ENCODE measurements at regions not wholly inside any gene's neighbourhood (a gene's known extent, or its start where the extent isn't known, plus 50 kb on each side); places are given as distances from the start of the nearest gene placed in this dataset.
"Not testable (repeated sequence)": the region's sequence is repeated elsewhere in the genome, so short reads cannot be mapped to it uniquely, and the experiment has no call there.

DNA sequence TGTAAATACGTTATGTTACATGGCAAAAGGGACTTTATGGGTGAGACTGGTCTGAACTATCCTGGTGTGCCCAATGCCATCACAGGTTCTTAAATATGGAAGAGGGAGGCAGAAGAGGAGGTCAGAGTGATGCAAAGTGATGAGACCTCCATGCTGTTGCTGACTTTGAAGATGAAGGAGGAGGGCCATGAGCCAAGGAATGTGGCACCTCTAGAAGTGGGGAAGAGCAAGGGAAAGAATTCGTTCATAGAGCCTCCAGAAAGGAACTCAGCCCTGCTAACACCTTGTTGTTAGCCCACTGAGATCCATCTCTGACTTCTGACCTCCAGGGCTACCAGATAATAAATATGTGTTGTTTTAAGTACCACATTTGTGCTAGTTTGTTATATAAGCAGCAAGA is 462.0 kb downstream of the RPS6KC1 start:
- DNase-seq (ENCODE audit: low spot score): no peak

DNA sequence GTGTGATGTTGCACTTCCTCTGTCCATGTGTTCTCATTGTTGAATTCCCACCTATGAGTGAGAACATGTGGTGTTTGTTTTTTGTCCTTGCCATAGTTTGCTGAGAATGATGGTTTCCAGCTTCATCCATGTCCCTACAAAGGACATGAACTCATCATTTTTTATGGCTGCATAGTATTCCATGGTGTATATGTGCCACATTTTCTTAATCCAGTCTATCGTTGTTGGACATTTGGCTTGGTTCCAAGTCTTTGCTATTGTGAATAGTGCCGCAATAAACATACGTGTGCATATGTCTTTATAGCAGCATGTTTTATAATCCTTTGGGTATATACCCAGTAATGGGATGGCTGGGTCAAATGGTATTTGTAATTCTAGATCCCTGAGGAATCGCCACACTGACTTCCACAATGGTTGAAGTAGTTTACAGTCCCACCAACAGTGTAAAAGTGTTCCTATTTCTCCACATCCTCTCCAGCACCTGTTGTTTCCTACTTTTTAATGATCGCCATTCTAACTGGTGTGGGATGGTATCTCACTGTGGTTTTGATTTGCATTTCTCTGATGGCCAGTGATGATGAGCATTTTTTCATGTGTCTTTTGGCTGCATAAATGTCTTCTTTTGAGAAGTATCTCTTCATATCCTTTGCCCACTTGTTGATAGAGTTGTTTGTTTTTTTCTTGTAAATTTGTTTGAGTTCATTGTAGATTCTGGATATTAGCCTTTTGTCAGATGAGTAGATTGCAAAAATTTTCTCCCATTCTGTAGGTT is 463.6 kb downstream of the RPS6KC1 start:
- intact Hi-C loops (cut with DNase I); DNase-seq (ENCODE audit: low spot score): not testable (repeated sequence)

More for the DNA sequence above, 462.0 kb downstream of the RPS6KC1 start:
- intact Hi-C loops (cut with DNase I): no loop called here

DNA sequence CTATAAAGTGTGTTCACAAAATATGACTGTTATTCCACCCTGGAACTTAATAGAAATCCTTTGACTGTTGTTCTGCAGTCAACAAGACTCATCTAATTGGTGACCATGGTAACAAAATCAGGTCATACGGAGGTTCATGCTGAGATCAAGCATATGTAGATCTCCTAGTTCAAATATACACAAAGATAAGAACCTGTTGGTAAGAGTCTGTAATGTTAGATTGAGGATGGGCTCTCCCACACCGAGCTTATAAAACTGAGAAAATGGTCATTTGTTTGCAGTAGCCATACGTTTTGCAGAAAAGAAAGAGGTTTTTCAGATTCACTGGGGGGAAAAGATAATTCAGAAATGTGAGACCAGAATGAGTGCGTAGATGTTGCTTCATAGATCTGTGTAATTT is 468.1 kb downstream of the RPS6KC1 start:
- intact Hi-C loops (cut with DNase I): no loop called here
- no peak for DNase-seq (ENCODE audit: low spot score)

DNA sequence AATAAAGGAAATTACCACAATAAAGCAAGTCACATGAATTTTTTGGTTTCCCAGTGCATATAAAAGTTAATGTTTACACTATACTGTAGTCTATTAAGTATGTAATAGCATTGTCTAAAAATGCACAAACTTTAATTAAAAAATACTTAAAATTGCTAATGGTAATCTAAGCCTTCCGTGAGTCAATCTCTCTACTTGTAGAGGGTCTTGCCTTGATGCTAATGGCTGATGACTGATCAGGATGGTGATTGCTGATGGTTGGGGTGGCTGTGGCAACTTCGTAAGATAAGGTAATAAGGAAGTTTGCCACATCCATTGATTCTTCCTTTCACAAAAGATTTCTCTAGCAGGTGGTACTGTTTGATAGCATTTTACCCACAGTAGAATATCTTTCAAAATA is 466.6 kb upstream of the PROX1 start:
- intact Hi-C loops (cut with DNase I): no loop called here
- no peak for DNase-seq (ENCODE audit: low spot score)

DNA sequence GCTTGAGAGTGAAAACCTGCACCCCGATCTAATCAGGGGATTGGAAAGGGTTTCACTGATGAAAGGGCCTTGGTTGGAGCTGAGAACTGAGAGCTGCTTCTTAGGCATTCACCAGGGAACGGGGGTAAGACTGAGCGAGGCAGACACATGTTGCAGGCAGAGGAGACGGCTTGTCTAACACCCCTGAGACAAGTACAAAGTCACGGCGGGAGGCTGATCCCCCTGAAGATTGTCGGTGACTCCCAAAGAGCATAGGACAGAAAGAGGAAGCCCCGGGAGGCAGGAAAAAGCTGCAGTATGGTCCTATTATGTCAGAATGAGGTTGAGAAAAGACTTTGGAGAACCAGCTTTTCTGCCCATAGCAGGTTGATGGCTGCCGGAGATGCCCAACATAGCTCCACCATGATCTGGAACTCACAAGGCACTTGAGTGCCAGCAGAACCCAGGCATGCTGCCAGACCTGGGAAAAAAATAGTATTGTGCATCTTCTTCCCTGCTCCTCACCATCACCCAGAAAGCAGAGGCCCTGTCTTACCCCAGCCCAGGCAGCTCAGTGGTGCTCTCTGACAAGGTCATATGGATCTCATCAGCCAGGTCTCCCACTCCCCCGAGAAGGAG is 463.9 kb upstream of the PROX1 start:
- intact Hi-C loops (cut with DNase I): no loop called here
- peak; percentile 78 for DNase-seq (ENCODE audit: low spot score)

DNA sequence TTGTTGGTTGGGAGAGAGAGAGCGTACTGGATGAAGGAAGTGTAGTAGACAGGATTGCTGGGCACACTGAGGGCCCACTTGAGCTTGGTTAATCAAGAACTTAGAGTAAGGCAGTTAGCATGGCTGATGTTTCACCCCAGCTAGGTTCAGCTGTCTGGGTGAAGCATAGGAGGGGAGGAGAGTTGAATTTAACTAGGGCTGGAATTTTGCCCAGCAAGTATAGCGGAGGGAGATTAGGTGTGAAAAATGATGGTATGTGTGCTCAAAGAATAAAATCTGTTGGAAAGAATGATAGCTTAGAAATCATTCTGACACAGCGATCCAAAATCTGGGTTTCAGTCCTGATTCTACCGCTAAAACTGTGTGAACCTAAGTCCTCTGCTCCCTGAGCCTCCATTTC is 461.5 kb upstream of the PROX1 start:
- intact Hi-C loops (cut with DNase I): no loop called here
- no peak for DNase-seq (ENCODE audit: low spot score)

DNA sequence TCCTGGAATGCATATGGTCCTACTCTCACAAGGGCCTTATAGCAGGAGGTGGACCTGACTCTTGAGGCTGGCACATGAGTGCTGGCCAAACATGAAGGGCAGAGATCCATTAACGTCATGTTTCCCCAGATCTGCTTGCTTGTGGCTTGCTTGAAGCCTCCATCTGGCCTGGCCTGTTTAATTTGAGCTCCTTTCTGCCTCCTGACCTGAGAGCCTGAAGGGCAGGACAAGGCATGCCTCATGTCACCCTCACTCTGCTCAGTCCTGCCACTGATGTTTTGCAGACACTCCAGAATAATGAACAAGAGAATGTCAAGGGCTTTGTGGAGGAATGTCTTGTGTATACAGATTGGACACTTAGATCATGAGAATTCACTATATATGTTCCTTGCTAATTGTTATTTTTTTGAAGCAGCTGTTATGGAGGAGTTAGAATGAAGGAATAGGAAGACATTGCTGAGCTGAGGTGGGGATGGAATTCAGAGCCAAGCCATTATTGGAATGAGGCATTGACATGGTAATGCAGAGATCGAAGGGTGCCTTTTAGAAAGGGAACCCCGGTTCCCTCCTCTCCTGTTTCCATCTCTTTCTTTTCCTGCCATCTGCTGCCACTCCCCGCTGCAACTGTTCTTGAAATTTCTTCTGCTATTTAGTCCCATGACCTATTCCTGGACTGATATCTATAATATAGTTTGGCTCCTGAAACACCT is 457.0 kb upstream of the PROX1 start:
- intact Hi-C loops (cut with DNase I): no loop called here
- no peak for DNase-seq (ENCODE audit: low spot score)

DNA sequence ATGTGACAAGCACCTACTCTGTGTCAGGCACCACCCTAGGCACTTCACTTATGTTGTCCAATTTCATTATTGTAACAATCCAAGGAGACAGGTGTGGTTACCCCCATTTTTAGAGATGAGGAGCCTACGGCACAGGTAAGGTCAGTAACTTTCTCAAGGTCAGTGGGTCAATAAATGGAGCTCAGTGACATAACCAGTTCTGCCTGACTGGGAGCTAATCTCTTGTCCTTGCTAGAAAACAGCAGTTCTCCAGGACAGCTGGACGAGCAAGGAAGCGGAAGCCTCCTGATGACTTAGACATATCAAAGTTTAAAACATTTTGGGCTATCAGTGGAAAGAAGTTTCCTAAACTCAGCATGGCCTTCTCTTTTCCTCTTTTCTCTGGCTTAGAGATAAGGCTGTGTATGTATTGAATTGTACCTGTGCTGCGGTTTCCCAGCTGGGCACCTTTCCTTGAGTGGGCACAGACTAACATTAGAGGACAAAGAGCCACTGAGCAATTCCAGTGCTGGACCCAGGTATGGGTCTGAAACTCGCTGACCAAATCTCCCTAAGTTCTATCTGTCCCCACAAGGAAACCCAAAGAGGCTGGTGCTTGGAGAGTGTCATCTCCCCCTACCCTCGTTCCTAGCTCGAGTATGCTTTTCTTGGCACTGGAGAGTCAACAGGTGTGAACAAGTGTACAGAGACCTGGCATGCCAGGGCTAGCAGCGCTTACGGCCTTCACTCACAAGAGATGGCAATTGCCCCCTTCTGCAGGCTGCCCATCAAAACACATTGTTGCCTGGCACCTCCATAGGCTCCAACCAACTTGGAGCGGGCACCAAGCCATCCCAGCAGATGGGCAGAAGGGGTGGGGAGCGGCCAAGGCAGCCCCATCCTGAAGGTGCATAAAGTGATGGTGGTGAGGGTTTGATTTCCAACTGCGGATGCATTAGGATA is 456.1 kb upstream of the PROX1 start:
- DNase-seq (ENCODE audit: low spot score): no peak
- intact Hi-C loops (cut with DNase I): no loop called here

DNA sequence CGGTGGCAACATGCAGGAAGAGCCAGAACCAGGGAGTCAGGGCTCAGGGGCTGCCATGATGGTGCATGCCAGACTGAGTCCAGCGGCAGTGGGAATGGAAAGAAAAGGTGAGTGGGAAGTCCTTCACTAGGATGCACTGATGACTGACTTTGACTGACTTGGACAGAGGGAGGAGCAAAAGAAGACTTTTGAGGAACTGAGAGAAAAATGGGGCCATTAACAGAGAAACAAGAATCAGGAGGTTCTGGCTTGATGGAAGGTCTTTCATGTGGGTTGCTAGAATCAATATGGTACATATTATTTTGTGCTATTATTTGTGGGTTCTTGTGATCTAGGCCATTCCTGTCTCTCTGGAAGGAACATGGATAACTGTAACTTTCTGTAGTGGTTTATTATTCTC is 454.6 kb upstream of the PROX1 start:
- intact Hi-C loops (cut with DNase I): no loop called here

DNA sequence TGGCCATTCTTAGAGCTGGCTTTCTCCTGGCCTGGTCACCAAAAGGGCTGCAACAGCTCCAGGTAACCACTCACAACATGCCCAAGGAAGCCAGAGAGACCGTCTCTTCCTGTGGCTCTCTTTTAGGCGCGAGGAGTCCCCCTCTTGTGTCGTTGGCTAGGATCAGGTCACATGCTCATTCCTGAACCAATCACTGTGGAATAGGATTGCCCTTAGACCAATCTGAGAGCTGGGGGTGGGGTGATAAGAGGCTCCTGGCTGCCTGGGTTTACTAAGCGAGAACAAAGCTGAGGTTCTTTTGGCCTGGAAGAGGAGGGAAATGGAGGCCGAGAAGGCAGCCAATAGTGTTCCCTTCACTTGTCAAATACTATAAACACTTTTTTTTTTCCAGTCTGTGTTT is 452.1 kb upstream of the PROX1 start:
- no peak for DNase-seq (ENCODE audit: low spot score)
- intact Hi-C loops (cut with DNase I): no loop called here

More for the DNA sequence above, 454.6 kb upstream of the PROX1 start:
- no peak for DNase-seq (ENCODE audit: low spot score)

DNA sequence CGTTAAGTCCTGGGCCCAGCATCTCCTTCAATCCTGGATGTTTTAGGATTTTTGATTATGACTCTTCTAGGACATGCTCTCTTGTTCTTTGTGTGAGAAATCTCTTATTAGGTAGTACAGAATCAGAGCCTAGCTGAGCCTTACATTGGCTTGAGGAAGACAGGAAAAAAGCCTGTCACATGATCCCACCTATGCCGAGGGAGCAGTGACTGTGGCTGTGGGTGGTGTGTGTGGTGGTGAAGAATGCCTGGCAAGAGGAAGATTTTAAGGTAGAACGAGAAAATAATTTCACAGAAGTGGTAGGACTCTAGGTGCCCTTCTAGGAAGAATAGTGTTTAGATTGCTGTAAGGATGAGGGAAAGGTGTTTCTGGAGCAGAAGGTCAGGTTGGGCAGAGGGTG is 449.5 kb upstream of the PROX1 start:
- intact Hi-C loops (cut with DNase I): no loop called here
- no peak for DNase-seq (ENCODE audit: low spot score)

DNA sequence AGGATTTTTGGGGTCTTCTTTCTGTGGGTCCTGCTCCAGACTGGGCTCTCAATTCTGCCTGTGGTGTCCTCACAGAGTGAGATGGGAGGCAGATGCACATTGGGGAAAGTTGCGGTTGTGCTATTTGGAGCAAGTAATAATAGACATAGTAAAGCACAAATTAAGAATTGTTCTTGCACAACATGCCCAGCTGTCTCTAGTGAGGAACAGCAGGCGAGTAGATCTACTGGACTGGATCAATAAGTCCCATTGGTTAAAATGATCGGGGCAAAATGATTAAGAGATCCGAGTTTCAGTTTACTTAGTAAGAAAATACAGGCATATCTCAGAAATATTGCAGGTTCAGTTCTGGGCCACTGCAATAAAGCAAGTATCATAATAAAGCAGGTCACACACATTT is 448.3 kb upstream of the PROX1 start:
- intact Hi-C loops (cut with DNase I): no loop called here
- no peak for DNase-seq (ENCODE audit: low spot score)

DNA sequence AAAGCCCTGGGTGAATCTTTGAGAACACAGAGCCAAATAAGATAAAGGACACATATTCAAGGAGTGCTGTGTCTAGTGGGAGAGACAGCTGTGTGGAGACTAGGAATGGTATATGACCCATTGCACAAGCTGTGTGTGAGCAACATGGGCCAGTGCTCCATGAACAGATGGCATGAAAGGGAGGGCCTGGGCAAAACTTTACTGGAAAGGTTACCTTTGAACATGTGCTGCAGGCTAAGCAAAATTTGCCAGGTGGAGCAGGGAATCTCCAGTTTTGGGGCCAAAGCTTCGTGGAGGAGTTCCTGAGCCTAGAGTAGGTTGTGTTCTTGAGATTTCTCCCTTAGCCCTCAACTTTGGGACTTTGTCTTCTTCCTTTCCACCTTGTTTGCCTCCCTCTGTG is 446.1 kb upstream of the PROX1 start:
- intact Hi-C loops (cut with DNase I): loop anchor here (10.0 kb wide), 1 partner anchor 167 kb away; no protein-coding TSS in a partner anchor

DNA sequence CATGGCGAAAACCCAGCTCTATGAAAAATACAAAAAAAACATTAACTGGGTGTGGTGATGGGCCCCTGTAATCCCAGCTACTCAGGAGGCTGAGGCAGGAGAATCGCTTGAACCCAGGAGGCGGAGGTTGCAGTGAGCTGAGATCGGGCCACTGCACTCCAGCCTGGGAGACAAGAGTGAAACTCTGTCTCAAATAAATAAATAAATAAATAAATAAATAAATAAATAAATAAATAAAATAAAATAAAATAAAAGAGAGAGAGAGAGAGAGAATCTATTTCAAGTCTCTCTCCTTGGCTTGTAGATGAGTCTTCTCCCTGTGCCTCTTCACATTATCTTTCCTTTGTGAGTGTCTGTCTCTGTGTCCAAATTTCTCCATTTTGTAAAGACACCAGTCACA is 442.6 kb upstream of the PROX1 start:
- DNase-seq (ENCODE audit: low spot score): not testable (repeated sequence)
- intact Hi-C loops (cut with DNase I): loop anchor here (10.0 kb wide), 1 partner anchor 170 kb away; no protein-coding TSS in a partner anchor

More for the DNA sequence above, 446.1 kb upstream of the PROX1 start:
- DNase-seq (ENCODE audit: low spot score): no peak

DNA sequence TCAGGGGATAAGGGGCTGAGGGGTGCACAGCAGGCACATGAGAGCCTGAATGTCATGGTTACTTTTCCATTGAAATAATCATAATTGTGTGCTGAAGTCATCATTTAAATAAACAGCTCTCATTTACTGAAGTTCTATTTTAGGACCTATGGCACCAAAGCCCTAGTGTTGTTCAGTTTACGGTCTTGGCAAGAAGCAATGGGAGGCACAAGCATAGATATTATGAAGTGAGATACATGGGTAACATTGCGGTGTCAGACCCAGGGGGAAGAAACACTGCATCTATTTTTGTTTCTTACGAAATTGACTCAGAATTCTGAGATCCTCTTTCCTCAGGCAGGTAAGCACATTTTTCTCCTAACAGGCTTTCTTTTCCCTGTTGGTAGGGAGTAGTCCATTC is 437.8 kb upstream of the PROX1 start:
- intact Hi-C loops (cut with DNase I): loop anchor here (5.0 to 10.0 kb wide), 2 partner anchors 78 to 175 kb away; no protein-coding TSS in a partner anchor
- DNase-seq (ENCODE audit: low spot score): no peak

DNA sequence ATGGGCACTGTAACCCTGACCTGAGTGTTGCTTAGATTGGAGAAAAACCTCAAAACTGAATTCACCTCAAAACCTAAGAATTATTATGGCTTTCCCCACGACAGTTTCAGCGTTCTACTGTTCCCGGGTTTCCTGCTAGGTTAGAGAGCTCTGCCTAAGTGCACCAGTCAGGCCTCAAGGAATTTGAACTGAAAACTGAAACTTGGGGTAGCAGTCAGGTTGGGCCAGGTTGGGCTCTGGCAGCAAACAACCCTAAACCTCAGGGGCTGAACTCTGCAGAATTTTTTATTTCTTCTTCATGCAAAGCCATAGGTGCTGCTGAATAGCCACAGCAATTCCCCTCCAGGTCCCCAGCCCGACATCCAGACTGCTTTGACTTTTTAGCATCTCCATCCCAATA is 437.0 kb upstream of the PROX1 start:
- intact Hi-C loops (cut with DNase I): loop anchor here (5.0 kb wide), 1 partner anchor 79 kb away; no protein-coding TSS in a partner anchor

DNA sequence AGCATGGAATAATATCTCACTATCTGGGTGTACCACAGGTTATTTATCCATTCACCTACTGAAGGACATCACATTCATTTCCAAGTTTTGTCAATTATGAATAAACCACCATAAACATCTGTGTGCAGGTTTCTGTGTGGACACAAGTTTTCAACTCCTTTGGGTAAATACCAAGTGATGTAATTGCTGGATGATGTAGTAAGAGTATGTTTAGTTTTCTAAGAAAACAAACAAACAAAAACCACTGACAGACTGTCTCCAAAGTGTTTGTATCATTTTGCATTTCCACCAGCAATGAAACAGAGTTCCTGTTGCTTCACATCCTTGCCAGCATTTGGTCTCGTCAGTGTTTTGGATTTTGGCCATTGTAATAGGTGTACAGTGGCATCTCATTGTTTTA is 435.7 kb upstream of the PROX1 start:
- intact Hi-C loops (cut with DNase I): loop anchor here (5.0 kb wide), 1 partner anchor 80 kb away; no protein-coding TSS in a partner anchor
- no peak for DNase-seq (ENCODE audit: low spot score)

More for the DNA sequence above, 437.0 kb upstream of the PROX1 start:
- no peak for DNase-seq (ENCODE audit: low spot score)

DNA sequence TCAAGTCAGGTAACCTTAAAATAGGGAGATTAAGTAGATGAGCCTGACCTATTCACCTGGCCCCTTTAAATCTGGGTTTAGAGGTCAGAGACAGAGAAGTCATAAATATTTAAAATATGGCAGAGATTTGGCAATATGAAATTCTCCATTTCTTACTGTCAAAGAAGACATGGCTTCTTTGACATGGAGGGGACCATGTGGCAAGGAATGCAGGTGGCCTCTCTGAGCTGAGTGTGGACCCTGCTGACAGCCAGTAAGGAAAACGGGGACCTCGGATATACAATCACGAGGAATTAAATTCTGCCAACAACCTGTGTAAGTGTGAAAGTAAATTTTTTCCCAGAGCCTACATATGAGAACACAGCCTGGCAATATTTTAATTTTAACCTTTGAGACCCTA is 427.5 kb upstream of the PROX1 start:
- intact Hi-C loops (cut with DNase I): no loop called here

DNA sequence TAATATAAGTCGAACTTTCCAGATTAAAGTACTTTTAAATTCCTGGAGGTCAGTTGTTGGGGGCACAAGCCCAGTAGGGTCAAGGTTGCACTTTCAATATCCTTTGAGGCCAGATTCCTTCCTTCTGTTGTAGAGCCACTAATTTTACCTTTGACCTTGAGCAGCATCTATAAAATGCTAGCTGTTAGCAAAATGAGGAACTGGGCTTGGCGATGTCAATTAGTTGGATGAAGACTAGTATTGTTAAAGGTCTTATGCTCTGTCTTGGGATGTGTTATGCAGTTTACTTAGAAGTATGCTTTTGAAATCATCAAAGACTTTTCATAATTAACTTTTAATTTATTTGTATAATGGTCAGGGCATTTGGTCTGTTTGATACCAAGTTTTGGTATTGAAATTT is 425.9 kb upstream of the PROX1 start:
- no peak for DNase-seq (ENCODE audit: low spot score)
- intact Hi-C loops (cut with DNase I): no loop called here

More for the DNA sequence above, 427.5 kb upstream of the PROX1 start:
- DNase-seq (ENCODE audit: low spot score): no peak

Data from cardiac septum (tissue), 1 donor.